ENCODE measurements at regions not wholly inside any gene's neighbourhood (a gene's known extent, or its start where the extent isn't known, plus 50 kb on each side); places are given as distances from the start of the nearest gene placed in this dataset.

DNA sequence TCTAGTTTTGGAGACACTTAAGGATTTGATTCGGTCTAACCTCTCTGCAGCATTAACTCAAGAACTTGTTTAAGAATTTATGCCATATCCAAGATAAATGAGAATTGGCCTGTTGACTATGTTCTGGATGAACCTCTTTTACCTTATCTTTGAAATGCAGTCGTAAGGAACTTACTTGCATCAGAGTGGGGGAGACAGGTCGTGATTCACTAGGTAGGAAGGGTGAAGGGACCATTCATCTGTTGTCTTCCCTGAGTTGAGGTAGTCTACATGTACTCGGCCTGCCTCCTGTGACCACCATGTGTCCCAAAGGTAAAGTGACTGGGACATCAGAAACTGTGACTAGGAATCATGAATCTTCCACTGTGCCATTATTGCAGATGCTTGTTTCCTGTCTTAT is 248.0 kb upstream of the P2RY1 start (continued):
- TF ChIP-seq PBX2 (CRISPR knock-in tag; IDR thresholded peaks at IDR 0.05; ENCODE audit: low read depth) = no peak
- TF ChIP-seq PBX2 (tag; conservative IDR thresholded peaks at IDR 0.05; ENCODE audit: low read depth) = peak; percentile 63
- TF ChIP-seq FOXA1 (IDR thresholded peaks at IDR 0.05; ENCODE audit: borderline replicate concordance) = no peak
- TF ChIP-seq TAL1 (IDR thresholded peaks at IDR 0.05) = peak; percentile 74
- TF ChIP-seq CEBPB (tag; IDR thresholded peaks at IDR 0.05) = peak; percentile 25; the same call in 1 of the 2 replicates
- TF ChIP-seq NCOA6 (IDR thresholded peaks at IDR 0.05) = no peak
- peak in 1 of 2 experiments; percentile 41; a peak in 1 of 4 replicates for TF ChIP-seq TBL1XR1 (IDR thresholded peaks at IDR 0.05; ENCODE audit: low read length in 2 of 2)
- TF ChIP-seq, protein P1, sequence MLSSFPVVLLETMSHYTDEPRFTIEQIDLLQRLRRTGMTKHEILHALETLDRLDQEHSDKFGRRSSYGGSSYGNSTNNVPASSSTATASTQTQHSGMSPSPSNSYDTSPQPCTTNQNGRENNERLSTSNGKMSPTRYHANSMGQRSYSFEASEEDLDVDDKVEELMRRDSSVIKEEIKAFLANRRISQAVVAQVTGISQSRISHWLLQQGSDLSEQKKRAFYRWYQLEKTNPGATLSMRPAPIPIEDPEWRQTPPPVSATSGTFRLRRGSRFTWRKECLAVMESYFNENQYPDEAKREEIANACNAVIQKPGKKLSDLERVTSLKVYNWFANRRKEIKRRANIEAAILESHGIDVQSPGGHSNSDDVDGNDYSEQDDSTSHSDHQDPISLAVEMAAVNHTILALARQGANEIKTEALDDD (IDR thresholded peaks at IDR 0.05) = peak; percentile 89
- TF ChIP-seq FOSL1 (tag; conservative IDR thresholded peaks at IDR 0.05) = 0 out of 2 replicates have a peak, but pooled peaks have one; percentile 19
- peak; percentile 66 for TF ChIP-seq NCOR1 (IDR thresholded peaks at IDR 0.05)
- TF ChIP-seq CREM (IDR thresholded peaks at IDR 0.05; ENCODE audit: low read depth) = 0 out of 2 replicates have a peak, but pooled peaks have one; percentile 9
- TF ChIP-seq BRD9 (IDR thresholded peaks at IDR 0.05; ENCODE audit: low read depth, partially characterized antibody) = no peak
- TF ChIP-seq MTA2 (IDR thresholded peaks at IDR 0.05; ENCODE audit: low read depth) = peak; percentile 51; the same call in 1 of the 2 replicates
- TF ChIP-seq MYNN (IDR thresholded peaks at IDR 0.05) = no peak
- TF ChIP-seq MYNN (CRISPR knock-in tag; IDR thresholded peaks at IDR 0.05) = no peak
- TF ChIP-seq SMARCE1 (IDR thresholded peaks at IDR 0.05) = peak; percentile 73
- TF ChIP-seq RCOR1 (IDR thresholded peaks at IDR 0.05; ENCODE audit: borderline replicate concordance in 1 of 2, low read depth in 2 of 2, low read length in 2 of 2) = peak in 1 of 2 experiments; percentile 79; a peak in 2 of 4 replicates
- TF ChIP-seq CBFA2T3 (IDR thresholded peaks at IDR 0.05) = peak; percentile 89
- TF ChIP-seq TEAD4 (IDR thresholded peaks at IDR 0.05; ENCODE audit: low read length) = peak; percentile 85
- TF ChIP-seq TEAD4 (CRISPR knock-in tag; IDR thresholded peaks at IDR 0.05; ENCODE audit: borderline replicate concordance) = no peak
- no peak for TF ChIP-seq ZKSCAN8 (CRISPR knock-in tag; IDR thresholded peaks at IDR 0.05)
- peak; percentile 86 for TF ChIP-seq ARID1B (IDR thresholded peaks at IDR 0.05)
- TF ChIP-seq, protein P2, sequence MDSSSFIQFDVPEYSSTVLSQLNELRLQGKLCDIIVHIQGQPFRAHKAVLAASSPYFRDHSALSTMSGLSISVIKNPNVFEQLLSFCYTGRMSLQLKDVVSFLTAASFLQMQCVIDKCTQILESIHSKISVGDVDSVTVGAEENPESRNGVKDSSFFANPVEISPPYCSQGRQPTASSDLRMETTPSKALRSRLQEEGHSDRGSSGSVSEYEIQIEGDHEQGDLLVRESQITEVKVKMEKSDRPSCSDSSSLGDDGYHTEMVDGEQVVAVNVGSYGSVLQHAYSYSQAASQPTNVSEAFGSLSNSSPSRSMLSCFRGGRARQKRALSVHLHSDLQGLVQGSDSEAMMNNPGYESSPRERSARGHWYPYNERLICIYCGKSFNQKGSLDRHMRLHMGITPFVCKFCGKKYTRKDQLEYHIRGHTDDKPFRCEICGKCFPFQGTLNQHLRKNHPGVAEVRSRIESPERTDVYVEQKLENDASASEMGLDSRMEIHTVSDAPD (CRISPR knock-in tag; IDR thresholded peaks at IDR 0.05) = no peak
- TF ChIP-seq, protein P3, sequence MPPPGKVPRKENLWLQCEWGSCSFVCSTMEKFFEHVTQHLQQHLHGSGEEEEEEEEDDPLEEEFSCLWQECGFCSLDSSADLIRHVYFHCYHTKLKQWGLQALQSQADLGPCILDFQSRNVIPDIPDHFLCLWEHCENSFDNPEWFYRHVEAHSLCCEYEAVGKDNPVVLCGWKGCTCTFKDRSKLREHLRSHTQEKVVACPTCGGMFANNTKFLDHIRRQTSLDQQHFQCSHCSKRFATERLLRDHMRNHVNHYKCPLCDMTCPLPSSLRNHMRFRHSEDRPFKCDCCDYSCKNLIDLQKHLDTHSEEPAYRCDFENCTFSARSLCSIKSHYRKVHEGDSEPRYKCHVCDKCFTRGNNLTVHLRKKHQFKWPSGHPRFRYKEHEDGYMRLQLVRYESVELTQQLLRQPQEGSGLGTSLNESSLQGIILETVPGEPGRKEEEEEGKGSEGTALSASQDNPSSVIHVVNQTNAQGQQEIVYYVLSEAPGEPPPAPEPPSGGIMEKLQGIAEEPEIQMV (tag; conservative IDR thresholded peaks at IDR 0.05; ENCODE audit: low read depth) = no peak
- TF ChIP-seq SMARCA4 (IDR thresholded peaks at IDR 0.05) = peak; percentile 80
- peak; percentile 9 to 68; a peak in 1 of 4 replicates for TF ChIP-seq TRIM24 (IDR thresholded peaks at IDR 0.05)
- no peak for TF ChIP-seq ZBTB1 (CRISPR knock-in tag; IDR thresholded peaks at IDR 0.05; ENCODE audit: borderline replicate concordance, low read depth)
- peak; percentile 42; the same call in 1 of the 2 replicates for TF ChIP-seq SOX6 (IDR thresholded peaks at IDR 0.05)

Data from K562 (cell line).